ENCODE measurements at regions not wholly inside any gene's neighbourhood (a gene's known extent, or its start where the extent isn't known, plus 50 kb on each side); places are given as distances from the start of the nearest gene placed in this dataset.

GRCh38 chr3:153752405-153753027 is 368.7 kb upstream of the ARHGEF26 start:
- no peak for DNase-seq (ENCODE audit: low read depth)
- H3K4me3 ChIP-seq (ENCODE audit: low read depth, low read length), result no peak overlapping the region
- TF ChIP-seq CTCF (IDR thresholded peaks at IDR 0.05; ENCODE audit: insufficient read depth, low read depth, low read length), result no peak

- H3K4me3 ChIP-seq (ENCODE audit: low read depth, low read length), result no peak overlapping the region
- TF ChIP-seq CTCF (IDR thresholded peaks at IDR 0.05; ENCODE audit: insufficient read depth, low read depth, low read length), result no peak
- no peak for DNase-seq (ENCODE audit: low read depth)
These were observed 368.2 kb upstream of the ARHGEF26 start for GRCh38 chr3:153753035-153753434.

- no peak overlapping the region for H3K4me3 ChIP-seq (ENCODE audit: low read depth, low read length)
- no peak for DNase-seq (ENCODE audit: low read depth)
- no peak for TF ChIP-seq CTCF (IDR thresholded peaks at IDR 0.05; ENCODE audit: insufficient read depth, low read depth, low read length)
These were observed 364.4 kb upstream of the ARHGEF26 start for GRCh38 chr3:153756816-153757215.

GRCh38 chr3:153757839-153758238 is 363.4 kb upstream of the ARHGEF26 start:
- no peak overlapping the region for H3K4me3 ChIP-seq (ENCODE audit: low read depth, low read length)
- no peak for TF ChIP-seq CTCF (IDR thresholded peaks at IDR 0.05; ENCODE audit: insufficient read depth, low read depth, low read length)
- DNase-seq (ENCODE audit: low read depth), result no peak

GRCh38 chr3:153760948-153761347 is 360.2 kb upstream of the ARHGEF26 start:
- DNase-seq (ENCODE audit: low read depth), result no peak
- no peak overlapping the region for H3K4me3 ChIP-seq (ENCODE audit: low read depth, low read length)
- TF ChIP-seq CTCF (IDR thresholded peaks at IDR 0.05; ENCODE audit: insufficient read depth, low read depth, low read length), result no peak

- no peak overlapping the region for H3K4me3 ChIP-seq (ENCODE audit: low read depth, low read length)
- TF ChIP-seq CTCF (IDR thresholded peaks at IDR 0.05; ENCODE audit: insufficient read depth, low read depth, low read length), result no peak
- no peak for DNase-seq (ENCODE audit: low read depth)
These were observed 358.6 kb upstream of the ARHGEF26 start for GRCh38 chr3:153762411-153763235.

Measured in fibroblast of villous mesenchyme (primary cell).